A172 (cell line): ENCODE measurements at regions not wholly inside any gene's neighbourhood (a gene's known extent, or its start where the extent isn't known, plus 50 kb on each side); places are given as distances from the start of the nearest gene placed in this dataset.
"Not testable (repeated sequence)": the region's sequence is repeated elsewhere in the genome, so short reads cannot be mapped to it uniquely, and the experiment has no call there.

Experiments used
- DNase-seq: peaks from one replicate; pipeline ENCODE4 v3.0.0-alpha.2; 2015; ENCODE audit warnings: low spot score

GRCh38 chr1:217137210-217137881 lies 414.1 kb upstream of the ESRRG start:
- no peak for DNase-seq

- DNase-seq = no peak
Measured at GRCh38 chr1:217136895-217137205, 413.6 kb upstream of the ESRRG start.

GRCh38 chr1:217135987-217136894 lies 413.0 kb upstream of the ESRRG start:
- DNase-seq = no peak

GRCh38 chr1:217135569-217135915 lies 412.3 kb upstream of the ESRRG start:
- no peak for DNase-seq

GRCh38 chr1:217134857-217135568 lies 411.8 kb upstream of the ESRRG start:
- no peak for DNase-seq

- no peak for DNase-seq
Measured at GRCh38 chr1:217133958-217134856, 411.0 kb upstream of the ESRRG start.

GRCh38 chr1:217133092-217133491 lies 409.9 kb upstream of the ESRRG start:
- no peak for DNase-seq

- DNase-seq = not testable (repeated sequence)
Measured at GRCh38 chr1:217123340-217123739, 400.1 kb upstream of the ESRRG start.

- no peak for DNase-seq
Measured at GRCh38 chr1:217117973-217118465, 394.8 kb upstream of the ESRRG start.

GRCh38 chr1:217115404-217116380 lies 392.5 kb upstream of the ESRRG start:
- no peak for DNase-seq

- no peak for DNase-seq
Measured at GRCh38 chr1:217109928-217110327, 386.7 kb upstream of the ESRRG start.

- DNase-seq = peak; percentile 28
Measured at GRCh38 chr1:217106231-217106901, 383.1 kb upstream of the ESRRG start.

- DNase-seq = no peak
Measured at GRCh38 chr1:217105437-217105836, 382.2 kb upstream of the ESRRG start.

- DNase-seq = no peak
Measured at GRCh38 chr1:217097819-217098218, 374.6 kb upstream of the ESRRG start.

- no peak for DNase-seq
Measured at GRCh38 chr1:217096200-217096599, 373.0 kb upstream of the ESRRG start.

GRCh38 chr1:217095050-217095622 lies 371.9 kb upstream of the ESRRG start:
- DNase-seq = no peak

- DNase-seq = no peak
Measured at GRCh38 chr1:217091561-217091960, 368.3 kb upstream of the ESRRG start.

GRCh38 chr1:217090060-217090911 lies 367.1 kb upstream of the ESRRG start:
- DNase-seq = no peak
